ENCODE measurements at regions not wholly inside any gene's neighbourhood (a gene's known extent, or its start where the extent isn't known, plus 50 kb on each side); places are given as distances from the start of the nearest gene placed in this dataset.

DNA sequence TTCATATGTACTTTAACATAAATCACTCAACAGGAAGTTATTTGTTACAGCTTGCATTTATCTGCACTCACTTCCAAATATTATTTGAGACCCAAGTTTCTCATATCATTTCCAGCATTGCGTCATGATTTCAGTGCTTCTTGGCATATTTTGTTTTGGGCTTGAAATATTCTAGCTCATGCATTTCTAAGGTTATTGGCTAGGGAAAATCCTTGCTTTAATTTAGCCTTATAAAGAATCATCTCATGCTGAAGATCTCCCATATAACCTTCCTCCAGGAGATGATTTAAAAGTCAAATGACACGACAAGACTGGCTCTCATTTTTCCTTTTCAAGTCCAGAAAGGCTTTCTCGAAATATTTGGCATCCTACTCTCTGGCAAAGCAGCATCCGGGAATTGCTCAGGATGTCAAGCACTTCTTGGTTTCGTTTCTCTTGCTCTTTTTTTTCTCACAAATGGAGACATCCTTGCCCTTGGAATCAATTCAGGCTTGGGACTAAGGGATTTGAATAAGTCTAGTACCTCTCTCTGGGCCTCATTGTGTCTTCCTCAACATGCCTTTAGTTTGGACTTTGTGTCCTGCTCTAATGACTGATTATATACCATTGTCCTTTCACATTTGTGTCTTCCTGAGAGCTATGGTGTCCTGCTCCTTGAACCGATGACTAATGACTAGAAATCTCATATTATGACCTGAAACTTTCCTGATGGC, 295.0 kb downstream of the RMST start:
- TF ChIP-seq, protein P1, sequence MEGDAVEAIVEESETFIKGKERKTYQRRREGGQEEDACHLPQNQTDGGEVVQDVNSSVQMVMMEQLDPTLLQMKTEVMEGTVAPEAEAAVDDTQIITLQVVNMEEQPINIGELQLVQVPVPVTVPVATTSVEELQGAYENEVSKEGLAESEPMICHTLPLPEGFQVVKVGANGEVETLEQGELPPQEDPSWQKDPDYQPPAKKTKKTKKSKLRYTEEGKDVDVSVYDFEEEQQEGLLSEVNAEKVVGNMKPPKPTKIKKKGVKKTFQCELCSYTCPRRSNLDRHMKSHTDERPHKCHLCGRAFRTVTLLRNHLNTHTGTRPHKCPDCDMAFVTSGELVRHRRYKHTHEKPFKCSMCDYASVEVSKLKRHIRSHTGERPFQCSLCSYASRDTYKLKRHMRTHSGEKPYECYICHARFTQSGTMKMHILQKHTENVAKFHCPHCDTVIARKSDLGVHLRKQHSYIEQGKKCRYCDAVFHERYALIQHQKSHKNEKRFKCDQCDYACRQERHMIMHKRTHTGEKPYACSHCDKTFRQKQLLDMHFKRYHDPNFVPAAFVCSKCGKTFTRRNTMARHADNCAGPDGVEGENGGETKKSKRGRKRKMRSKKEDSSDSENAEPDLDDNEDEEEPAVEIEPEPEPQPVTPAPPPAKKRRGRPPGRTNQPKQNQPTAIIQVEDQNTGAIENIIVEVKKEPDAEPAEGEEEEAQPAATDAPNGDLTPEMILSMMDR (IDR thresholded peaks at IDR 0.05): no peak
- no peak for TF ChIP-seq POLR2A (IDR thresholded peaks at IDR 0.05)
